ENCODE measurements at regions not wholly inside any gene's neighbourhood (a gene's known extent, or its start where the extent isn't known, plus 50 kb on each side); places are given as distances from the start of the nearest gene placed in this dataset.

- DNase-seq = no peak
Measured at GRCh38 chr2:71786291-71787107, 333.1 kb downstream of the DYSF start.

DNA sequence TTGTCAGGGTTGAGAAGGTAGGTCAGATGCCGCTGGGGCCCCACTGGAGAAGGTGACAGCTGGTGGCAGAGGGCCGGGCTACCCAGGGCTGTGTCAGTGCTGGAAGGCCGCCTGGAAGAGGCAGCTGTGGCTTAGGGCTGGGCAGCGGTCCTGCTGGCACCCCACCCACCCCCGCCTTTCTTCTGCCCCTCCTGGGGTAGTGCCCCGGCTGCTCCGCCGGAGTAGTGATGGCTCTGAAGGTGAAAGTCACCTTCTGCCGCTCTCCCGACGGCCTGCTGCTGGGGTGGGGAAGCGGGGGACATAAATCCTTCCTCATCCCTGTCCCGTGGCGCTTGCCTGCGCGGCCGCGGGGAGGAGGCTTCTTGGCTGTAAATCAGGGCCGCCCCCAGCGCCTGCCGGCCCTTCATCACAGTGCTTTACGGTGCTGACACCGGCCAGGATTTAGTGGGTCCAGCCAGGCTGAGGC is 332.2 kb downstream of the DYSF start:
- no peak for DNase-seq

DNA sequence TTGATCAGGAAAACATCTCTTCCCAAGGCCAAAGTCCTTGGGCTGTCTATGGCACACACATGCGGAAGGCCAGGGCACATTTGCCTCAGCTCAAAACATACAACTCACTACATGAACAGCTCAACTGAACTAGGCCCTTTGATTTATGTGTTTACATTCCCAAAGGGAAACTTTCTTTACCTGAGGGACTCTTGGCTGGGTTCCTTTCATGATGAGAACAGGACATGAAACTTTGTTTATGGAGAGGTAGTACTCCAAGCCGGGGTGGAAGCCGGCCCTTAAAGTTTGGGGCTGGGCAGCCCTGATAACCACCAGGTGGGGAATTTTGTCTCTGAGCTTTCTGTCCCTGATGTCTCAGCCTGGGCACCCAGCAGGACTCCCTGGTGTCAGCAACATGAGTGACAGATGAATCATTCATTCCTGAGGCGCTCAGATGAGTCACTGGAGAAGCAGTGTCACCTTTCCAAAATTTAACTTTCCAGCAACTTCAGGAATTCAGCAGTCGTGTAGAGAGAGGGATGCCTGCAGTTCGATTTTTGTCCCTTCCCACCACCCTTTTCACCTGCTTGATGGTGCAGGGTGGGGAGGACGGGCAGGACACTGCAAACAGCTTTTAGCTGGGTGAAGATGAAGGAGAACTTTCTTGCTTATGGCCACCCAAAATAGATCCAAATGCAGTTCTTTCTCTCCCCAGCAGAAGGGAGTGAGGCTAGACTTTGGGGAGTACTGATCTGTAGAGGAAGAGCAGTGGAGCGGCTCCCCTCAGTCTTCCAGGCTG is 331.6 kb downstream of the DYSF start:
- peak; percentile 62 for DNase-seq

GRCh38 chr2:71783815-71784214 is 330.5 kb downstream of the DYSF start:
- no peak for DNase-seq

DNA sequence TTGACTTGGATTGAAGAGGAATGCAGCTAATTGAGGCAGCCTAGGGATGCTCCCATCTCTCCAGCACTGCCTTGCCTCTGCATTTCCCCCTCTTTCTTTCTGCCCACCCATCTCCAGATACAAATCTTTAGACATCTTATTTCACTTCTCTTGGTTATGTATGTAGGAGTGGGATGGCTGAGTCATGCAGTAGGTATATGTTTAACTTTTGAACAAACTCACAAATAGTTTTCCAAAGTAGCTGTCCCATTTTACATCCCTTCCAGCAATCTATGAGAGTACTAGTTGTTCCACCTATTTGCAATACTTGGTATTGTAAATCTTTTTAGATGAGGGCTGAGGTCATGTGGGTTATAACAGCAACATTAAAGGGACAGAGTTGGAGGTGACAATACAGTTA is 329.9 kb downstream of the DYSF start:
- peak; percentile 66 for DNase-seq

- no peak for DNase-seq
Measured at GRCh38 chr2:71782323-71782722, 329.0 kb downstream of the DYSF start.

DNA sequence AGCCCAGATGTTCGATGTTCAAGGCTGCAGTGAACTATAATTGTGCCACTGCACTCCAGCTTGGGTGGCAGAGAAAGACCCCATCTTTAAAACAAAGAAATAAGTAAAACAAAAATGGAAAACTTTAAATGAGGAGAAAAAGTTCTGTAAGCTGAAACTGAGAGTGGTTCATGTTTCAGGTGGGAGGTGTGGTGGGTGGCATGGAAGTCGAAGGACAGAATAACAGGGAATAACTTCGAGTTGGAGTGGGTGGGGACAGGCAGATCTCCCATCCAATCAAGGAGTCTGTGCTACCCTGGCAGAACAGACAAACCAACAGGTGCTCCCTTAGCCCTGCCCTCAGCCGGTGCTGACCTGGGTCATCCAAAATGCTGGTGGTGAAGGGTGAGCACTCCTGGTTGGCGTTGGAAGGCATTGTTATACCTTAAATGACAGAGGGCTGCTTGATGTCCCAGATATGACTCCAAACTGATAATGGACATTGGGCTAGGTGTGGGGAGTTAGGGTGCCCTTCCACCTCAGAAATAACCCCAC is 328.4 kb downstream of the DYSF start:
- no peak for DNase-seq

GRCh38 chr2:71780162-71780561 is 326.8 kb downstream of the DYSF start:
- no peak for DNase-seq

DNA sequence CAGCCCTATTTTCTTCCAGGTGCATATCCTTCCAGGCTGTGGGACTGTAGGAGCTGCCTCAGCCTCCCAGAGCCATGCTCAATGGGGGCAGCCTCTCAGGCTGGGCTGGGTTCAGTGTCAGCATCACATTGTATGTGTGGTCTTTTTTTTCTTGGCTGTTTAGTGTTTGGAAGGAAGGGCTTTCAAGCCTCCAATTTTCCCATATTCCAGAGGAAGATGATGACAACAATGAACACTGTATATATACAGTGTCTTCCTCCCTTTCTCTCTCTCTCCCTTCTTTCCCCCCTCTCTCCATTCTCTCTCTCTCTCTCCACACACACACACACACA is 326.4 kb downstream of the DYSF start:
- DNase-seq = no peak

- peak; percentile 85 for DNase-seq
Measured at GRCh38 chr2:71778936-71779773, 325.8 kb downstream of the DYSF start.

DNA sequence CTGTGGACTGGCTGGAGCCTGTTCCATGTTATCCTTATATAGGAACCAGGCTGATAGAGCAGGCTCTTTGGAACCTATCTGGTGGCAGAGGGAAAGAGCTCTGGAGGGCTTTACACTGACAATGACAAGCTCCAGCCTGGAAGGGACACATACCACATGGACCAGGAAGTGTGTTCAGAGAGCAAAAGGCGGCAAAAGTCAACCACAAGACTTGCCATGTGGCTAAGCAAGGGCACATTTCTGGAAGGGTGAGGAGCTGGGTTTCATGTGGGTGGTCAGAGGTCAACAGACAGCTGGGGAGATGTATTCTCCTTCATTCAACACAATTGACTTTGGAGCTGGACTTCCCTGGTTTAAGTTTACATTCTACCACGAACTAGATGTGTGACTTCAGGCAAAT is 325.2 kb downstream of the DYSF start:
- DNase-seq = no peak

GRCh38 chr2:71777946-71778345 is 324.6 kb downstream of the DYSF start:
- no peak for DNase-seq

- no peak for DNase-seq
Measured at GRCh38 chr2:71776227-71776626, 322.9 kb downstream of the DYSF start.

- DNase-seq = no peak
Measured at GRCh38 chr2:71773218-71773617, 319.9 kb downstream of the DYSF start.

- DNase-seq = no peak
Measured at GRCh38 chr2:71772510-71773172, 319.3 kb downstream of the DYSF start.

DNA sequence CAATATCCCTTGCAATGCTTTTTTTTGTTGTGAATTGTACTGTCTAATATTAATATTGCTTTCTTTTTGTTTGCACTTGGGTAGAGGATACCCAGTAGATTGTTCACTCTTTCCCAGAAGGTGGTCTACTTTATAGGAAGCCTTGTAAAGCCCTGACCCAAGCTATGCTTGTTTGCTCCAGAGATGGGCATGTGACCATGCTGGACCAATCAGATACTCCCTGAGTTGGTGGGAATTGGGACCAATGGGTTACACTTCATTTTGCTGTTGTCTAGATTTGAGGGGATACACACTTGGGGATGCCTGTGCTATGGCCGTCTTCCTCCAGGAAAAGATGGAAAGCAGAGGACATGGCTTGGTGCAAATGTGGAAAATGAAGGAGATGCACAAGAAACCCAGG is 314.3 kb downstream of the DYSF start:
- no peak for DNase-seq

- DNase-seq = peak; percentile 76
Measured at GRCh38 chr2:71759060-71759459, 305.7 kb downstream of the DYSF start.

DNA sequence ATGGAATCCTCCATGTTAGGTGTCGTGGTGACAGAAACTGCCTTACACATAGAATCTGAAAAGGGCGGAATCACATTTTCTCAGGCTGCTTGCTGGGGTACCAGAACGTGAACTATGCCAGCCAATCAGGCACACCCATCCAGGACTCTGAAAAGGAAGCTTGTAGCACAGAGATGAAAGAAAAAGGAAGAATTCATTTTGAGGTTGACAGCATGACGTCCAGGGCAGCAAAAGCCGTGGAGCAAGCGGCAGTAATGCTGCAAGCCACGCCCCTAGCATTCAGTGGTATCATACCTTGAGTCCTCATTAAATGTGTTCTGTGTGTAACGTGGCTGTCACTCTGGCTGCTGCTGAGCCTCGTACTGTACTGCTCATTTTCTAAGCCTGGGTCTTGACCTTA is 304.0 kb downstream of the DYSF start:
- no peak for DNase-seq

- peak; percentile 60 for DNase-seq
Measured at GRCh38 chr2:71756280-71756906, 303.0 kb downstream of the DYSF start.

DNA sequence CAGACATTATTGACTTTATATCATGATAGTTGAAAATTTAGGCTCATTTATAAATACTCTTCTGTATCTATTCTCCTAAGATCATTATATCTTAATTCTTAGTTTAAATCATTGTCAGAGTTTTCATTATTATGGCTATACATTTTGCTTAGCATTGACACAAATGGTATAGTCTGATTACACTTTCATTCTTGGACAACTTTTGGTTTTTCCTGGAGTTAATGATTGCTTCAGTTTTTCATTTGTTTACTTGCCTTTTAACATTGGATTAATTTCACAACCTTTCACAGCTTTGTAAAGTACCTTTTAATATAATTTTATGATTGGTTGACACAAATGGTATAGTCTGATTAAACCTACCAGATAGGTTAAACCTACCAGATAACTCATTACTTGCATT is 298.2 kb downstream of the DYSF start:
- DNase-seq = no peak

- peak; percentile 88 for DNase-seq
Measured at GRCh38 chr2:71749671-71750101, 296.3 kb downstream of the DYSF start.

- DNase-seq = peak; percentile 39
Measured at GRCh38 chr2:71748227-71748626, 294.9 kb downstream of the DYSF start.
